ENCODE measurements at regions not wholly inside any gene's neighbourhood (a gene's known extent, or its start where the extent isn't known, plus 50 kb on each side); places are given as distances from the start of the nearest gene placed in this dataset.
"Not testable (repeated sequence)": the region's sequence is repeated elsewhere in the genome, so short reads cannot be mapped to it uniquely, and the experiment has no call there.

DNA sequence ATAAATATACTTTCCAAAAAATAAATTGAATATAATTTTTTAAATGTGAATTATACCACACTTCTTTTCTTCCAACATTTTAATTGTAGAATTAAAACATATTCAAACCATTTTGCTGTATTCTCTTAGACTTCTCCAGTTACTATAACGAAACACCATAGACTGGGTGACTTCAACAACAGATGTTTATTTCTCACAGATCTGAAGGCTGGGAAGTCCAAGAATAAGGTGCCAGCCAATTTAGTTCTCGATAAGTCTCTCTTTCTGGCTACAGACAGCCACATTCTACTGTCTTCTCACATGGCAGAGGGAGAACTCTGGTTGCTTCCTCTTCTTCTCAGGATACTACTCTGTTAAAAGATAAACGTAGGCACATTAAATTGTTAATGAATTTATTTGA is 155.8 kb upstream of the UGT8 start:
- DNase-seq (ENCODE audit: low read depth in 3 of 3), result no peak

DNA sequence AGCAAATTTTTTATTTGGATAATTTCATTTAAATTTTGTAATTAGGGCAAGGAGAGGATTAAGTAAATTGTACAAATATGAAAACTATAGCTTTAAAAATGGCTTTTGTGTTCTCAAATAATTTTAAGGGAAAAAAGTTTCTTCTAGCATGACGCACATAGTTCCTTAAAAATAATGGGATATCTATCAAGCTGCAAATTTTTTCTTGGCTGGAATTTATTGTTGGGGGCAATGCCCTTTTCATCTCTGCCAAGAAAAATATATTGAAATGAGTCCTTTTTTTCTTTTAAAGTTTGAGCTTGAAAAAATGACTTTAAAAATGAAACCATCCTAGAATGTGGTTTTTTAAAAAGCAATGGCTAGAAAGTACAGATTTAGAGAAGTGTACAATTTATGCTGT is 154.4 kb upstream of the UGT8 start:
- no peak for DNase-seq (ENCODE audit: low read depth in 3 of 3)

- DNase-seq (ENCODE audit: low read depth in 3 of 3), result not testable (repeated sequence)
These were observed 150.6 kb upstream of the UGT8 start for GRCh38 chr4:114447963-114448516.

GRCh38 chr4:114458728-114459127 is 139.9 kb upstream of the UGT8 start:
- no peak for DNase-seq (ENCODE audit: low read depth in 3 of 3)

DNA sequence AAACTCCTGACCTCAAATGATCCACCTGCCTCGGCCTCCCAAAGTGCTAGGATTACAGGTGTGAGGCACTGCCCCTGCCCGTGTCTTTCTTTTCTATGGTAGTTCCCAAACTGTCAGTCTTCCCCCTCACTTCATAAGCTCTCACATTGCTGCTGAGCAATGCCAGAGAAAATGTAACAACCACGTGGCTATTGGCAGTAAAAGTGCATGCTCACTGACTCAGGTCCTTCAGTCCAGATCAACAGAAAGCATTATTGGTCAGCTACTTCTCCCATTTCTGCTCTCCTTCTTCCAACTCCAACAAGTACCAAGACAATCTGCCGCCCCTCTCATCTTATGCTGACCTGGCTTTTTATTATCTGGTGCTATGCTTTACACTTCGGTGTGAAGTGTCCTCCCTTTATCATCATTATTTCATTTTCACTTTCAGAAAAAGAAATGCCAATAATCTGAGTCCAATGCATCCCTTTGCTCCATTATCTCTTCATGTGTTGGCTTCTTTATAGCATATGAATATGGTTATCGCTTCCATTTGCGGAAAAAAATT is 133.8 kb upstream of the UGT8 start:
- no peak for DNase-seq (ENCODE audit: low read depth in 3 of 3)

GRCh38 chr4:114465766-114466165 is 132.8 kb upstream of the UGT8 start:
- DNase-seq (ENCODE audit: low read depth in 3 of 3), result no peak

- DNase-seq (ENCODE audit: low read depth in 3 of 3), result no peak
These were observed 132.3 kb upstream of the UGT8 start for GRCh38 chr4:114466299-114466698.

GRCh38 chr4:114472269-114473032 is 126.2 kb upstream of the UGT8 start:
- DNase-seq (ENCODE audit: low read depth in 3 of 3), result no peak

- no peak for DNase-seq (ENCODE audit: low read depth in 3 of 3)
These were observed 124.3 kb upstream of the UGT8 start for GRCh38 chr4:114474188-114474800.

GRCh38 chr4:114476310-114476709 is 122.3 kb upstream of the UGT8 start:
- no peak for DNase-seq (ENCODE audit: low read depth in 3 of 3)

- no peak for DNase-seq (ENCODE audit: low read depth in 3 of 3)
These were observed 119.0 kb upstream of the UGT8 start for GRCh38 chr4:114479595-114479994.

DNA sequence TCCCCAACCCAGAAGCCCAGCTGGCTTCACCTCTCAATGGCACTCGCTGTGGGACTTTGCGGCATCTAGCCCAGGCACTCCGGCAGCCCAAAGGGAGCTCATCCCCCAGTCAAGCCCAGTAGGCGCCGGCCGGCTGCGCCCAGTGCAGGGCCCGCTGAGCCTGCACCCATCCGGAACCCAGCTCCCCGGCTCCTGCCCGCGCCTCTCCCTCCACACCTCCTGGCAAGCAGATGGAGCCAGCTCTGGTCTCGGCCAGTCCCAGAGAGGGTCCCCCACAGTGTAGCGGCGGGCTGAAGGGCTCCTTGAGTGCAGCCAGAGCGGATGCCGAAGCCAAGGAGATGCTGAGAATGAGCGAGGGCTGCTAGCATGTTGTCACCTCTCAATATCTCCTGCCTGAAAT is 116.8 kb upstream of the UGT8 start:
- no peak for DNase-seq (ENCODE audit: low read depth in 3 of 3)

- DNase-seq (ENCODE audit: low read depth in 3 of 3), result no peak
These were observed 111.5 kb upstream of the UGT8 start for GRCh38 chr4:114487101-114487500.

- no peak for DNase-seq (ENCODE audit: low read depth in 3 of 3)
These were observed 110.2 kb upstream of the UGT8 start for GRCh38 chr4:114488301-114488982.

DNA sequence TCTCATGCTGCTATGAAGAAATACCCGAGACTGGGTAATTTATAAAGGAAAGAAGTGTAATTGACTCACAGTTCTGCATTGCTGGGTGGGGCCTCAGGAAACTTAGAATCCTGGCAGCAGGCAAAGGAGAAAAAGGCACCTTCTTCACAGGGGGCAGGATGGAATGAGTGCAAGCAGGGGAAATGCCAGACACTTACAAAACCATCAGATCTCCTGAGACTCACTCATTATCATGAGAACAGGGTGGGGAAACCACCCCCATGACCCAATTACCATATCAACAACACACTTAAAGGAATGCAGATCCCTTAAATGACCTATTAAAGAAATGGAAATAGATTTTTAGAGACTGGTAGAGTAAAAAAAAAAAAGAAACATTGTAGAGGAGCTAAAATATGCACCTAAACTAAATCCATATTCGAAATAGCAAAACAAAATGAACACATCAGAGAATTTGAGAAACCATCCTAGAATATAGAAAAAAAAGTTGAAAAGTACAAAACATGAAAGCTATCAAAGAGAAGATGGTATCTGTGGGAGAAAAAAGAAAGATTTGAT is 104.3 kb upstream of the UGT8 start:
- DNase-seq (ENCODE audit: low read depth in 3 of 3), result no peak

DNA sequence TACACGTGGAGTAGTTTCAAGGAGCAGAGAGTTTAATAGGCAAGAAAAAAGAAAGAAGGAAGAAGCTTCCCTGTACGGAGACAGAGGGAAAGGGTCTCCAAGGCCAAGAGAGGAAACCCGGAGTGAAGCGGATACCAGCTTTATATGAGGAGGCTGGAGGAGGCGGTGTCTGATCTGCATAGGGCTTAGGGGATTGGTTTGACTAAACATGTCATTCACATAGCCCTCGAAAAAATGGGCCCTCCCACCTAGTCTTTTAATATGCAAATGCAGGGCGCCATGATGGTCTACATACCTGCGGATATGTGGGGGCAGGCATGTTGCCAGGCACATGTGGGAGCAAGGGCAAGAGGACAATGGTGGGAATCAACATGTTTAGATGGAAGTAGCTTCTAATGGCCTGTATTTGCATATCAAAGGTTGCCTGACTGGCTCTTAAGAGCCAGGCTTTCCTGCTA is 103.1 kb upstream of the UGT8 start:
- no peak for DNase-seq (ENCODE audit: low read depth in 3 of 3)

DNA sequence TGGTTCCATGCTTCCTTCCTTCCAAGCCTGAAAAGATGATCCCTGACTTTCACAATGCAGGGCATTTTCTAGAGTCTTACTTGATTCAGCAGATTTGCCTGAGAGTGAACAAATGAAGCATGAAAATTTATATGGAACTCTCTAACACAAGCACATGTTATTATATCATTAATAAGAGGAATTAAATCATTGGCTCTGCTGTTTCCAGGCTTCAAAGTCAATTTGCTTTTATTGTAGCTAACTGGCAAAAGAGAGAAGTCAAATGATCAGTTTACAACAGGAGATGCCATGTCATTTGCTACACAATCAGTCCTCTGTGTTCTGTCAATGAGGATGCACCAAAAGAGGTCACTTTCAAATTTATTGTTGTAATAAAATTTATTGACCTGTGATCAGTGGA is 101.5 kb upstream of the UGT8 start:
- DNase-seq (ENCODE audit: low read depth in 3 of 3), result no peak

GRCh38 chr4:114509340-114509739 is 89.3 kb upstream of the UGT8 start:
- no peak for DNase-seq (ENCODE audit: low read depth in 3 of 3)

DNA sequence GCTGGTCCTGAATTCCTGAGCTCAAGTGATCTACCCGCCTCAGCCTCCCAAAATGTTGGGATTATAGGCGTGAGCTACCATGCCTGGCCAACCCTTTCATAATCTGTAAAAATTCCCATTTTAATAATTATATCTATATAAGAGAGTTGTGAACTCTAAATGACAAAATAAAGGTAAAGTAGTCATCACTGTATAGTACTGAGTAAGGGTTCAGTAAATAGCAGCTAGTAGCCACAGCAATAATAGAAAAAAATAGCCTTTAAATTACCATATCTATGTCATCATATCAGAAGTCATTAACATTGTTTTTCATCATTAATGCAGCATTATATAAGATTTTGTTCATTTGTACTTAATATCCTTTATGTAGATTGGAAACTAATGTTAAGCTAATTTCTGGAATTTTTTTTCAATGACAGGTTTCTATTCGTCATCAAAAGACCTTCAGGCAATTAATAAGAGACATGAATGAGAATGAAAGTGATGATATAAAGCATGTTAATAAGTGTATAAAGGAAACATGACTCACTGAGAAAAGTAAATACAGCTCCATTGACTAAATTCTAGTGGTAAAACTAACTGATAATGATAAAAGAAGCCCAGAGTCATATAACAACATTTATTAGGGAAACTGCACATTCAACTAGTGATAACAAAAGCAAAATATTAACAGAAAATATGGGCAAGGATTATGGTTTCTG is 85.9 kb upstream of the UGT8 start:
- DNase-seq (ENCODE audit: low read depth in 3 of 3), result no peak

DNA sequence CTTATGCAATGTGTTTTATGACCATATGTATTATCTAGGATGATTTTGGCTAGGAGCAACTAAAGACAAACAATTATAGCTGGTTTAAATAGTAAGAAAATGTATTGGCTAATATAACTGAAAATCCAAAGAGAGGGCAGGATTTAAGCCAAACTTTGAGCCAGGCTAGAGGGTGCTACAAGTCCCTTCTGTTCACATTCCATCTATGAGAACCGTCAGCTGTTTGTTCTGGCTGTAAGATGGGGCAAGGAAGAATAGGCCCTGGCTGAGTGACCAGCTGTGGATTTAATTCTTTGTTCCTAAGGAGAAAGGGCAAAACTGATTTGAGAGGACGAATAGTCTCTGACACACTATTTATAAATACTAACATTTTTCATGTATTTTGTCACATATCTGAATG is 79.2 kb upstream of the UGT8 start:
- no peak for DNase-seq (ENCODE audit: low read depth in 3 of 3)

DNA sequence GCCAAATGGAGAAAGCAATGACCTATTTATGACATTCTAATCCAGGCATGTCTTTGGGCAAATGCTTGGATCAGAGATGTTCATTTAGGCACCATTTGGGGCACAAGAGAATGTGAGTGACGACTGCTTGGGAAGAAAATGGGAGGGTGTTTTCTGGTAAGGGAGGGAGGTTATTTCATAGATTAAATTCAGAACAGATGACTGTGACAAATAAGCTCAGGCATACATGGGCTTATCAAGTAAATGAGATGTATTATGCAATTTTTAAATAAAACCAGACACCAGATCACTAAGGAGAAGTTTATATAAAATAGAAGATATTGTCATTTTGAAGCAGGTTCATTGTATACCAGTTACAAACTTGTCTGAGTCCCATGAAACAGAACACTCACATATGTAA is 71.4 kb upstream of the UGT8 start:
- DNase-seq (ENCODE audit: low read depth in 3 of 3), result no peak
